ENCODE measurements at regions not wholly inside any gene's neighbourhood (a gene's known extent, or its start where the extent isn't known, plus 50 kb on each side); places are given as distances from the start of the nearest gene placed in this dataset.

- no peak for TF ChIP-seq CTCF (IDR thresholded peaks at IDR 0.05)
- TF ChIP-seq POLR2A (IDR thresholded peaks at IDR 0.05): no peak
These were observed 236.4 kb downstream of the FOXA2 start for GRCh38 chr20:22348010-22348409.

Measured in breast epithelium (tissue), 3 donors.